ENCODE measurements at regions not wholly inside any gene's neighbourhood (a gene's known extent, or its start where the extent isn't known, plus 50 kb on each side); places are given as distances from the start of the nearest gene placed in this dataset.

- TF ChIP-seq FOXM1 (IDR thresholded peaks at IDR 0.05; ENCODE audit: low read depth) (no peak), FOXM1 (CRISPR knock-in tag; IDR thresholded peaks at IDR 0.05; ENCODE audit: low read depth) (no peak), RUNX1 (IDR thresholded peaks at IDR 0.05; ENCODE audit: low read depth) (no peak), HEY1 (CRISPR knock-in tag; IDR thresholded peaks at IDR 0.05; ENCODE audit: borderline replicate concordance) (no peak), IRF2 (CRISPR knock-in tag; IDR thresholded peaks at IDR 0.05) (no peak), FOS (IDR thresholded peaks at IDR 0.05; ENCODE audit: extremely low read depth, insufficient read length) (no peak)
These were observed 89.5 kb upstream of the SNX19 start (continued) for GRCh38 chr11:131005829-131006228.

DNA sequence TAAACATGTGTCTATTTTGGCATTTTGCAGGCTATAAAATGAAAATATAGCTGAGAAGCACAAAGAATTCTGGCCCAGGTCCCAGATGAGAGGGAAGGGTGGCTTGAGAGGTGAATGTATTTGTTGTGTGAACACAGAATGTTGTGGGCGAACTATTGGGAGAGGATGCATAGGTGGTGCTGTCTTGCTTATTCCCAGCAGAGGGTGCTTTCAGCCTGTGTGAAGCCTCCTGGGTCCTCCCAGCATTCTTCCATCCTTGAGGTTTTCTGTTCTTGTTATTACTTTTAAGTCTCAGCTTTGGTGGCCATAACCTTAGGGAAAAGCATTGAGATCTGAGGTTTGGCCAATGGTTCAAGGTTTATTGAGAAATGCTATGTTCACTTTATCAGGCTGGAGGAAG, 108.7 kb upstream of the SNX19 start:
- ATAC-seq (peak; percentile 76), DNase-seq (ENCODE audit: extremely low read depth in 1 of 4, low spot score in 3 of 4) (peak in 2 of 4 experiments; percentile 6 to 9), FAIRE-seq (no peak)
- Histone ChIP-seq H3K4me3 (no peak overlapping the region), H3K79me2 (ENCODE audit: control insufficient read depth, insufficient read depth, low read length) (no peaks in the 10 kb centered on the region), H3K27me3 (ENCODE audit: control insufficient read depth in 2 of 2, insufficient read depth in 2 of 2, low read length in 2 of 2) (no peaks in the 10 kb centered on the region), H3K9ac (ENCODE audit: insufficient read depth in 1 of 2, low read depth in 2 of 2, low read length in 2 of 2) (no peak overlapping the region), H3K9me1 (ENCODE audit: control insufficient read depth, insufficient read depth, low read length) (no peaks in the 10 kb centered on the region), H3K4me1 (replicated peaks in 1 of 2; ENCODE audit: control insufficient read depth in 2 of 2, insufficient read depth in 2 of 2, low read length in 2 of 2) (no peaks in the 10 kb centered on the region), H3K27ac (ENCODE audit: extremely low read depth, low read depth, low read length) (no peak overlapping the region), H3K9me3 (replicated peaks; ENCODE audit: control insufficient read depth, insufficient read depth, low read depth, low read length) (no peaks in the 10 kb centered on the region), H3K4me2 (ENCODE audit: insufficient read depth, low read length) (no peak overlapping the region), H4K20me1 (replicated peaks; ENCODE audit: control insufficient read depth, insufficient read depth, low read length) (no peaks in the 10 kb centered on the region), H2AFZ (ENCODE audit: low read depth, low read length) (no peak overlapping the region), H3K36me3 (ENCODE audit: control insufficient read depth, insufficient read depth, low read length) (no peaks in the 10 kb centered on the region)
- in situ Hi-C loops (cut with MboI) (no loop called here), intact Hi-C loops (cut with micrococcal nuclease) (no loop called here)
- 0% methylated on average over 1 of the region's 1 CpG for WGBS (ENCODE audit: insufficient coverage, low coverage, missing lambda C conversion rate)
- ChIA-PET CTCF (ENCODE audit: low intra/inter-chr PET ratio) (no interaction called here), POLR2A (no interaction called here)
- TF ChIP-seq RAD21 (CRISPR knock-in tag; conservative IDR thresholded peaks at IDR 0.05 in 1 of 2, IDR thresholded peaks at IDR 0.05 in 1 of 2) (peak in 1 of 2 experiments; percentile 27; a peak in 1 of 4 replicates), ZBTB40 (IDR thresholded peaks at IDR 0.05) (no peak), ZBTB40 (CRISPR knock-in tag; IDR thresholded peaks at IDR 0.05) (no peak)
- TF ChIP-seq, protein P1, sequence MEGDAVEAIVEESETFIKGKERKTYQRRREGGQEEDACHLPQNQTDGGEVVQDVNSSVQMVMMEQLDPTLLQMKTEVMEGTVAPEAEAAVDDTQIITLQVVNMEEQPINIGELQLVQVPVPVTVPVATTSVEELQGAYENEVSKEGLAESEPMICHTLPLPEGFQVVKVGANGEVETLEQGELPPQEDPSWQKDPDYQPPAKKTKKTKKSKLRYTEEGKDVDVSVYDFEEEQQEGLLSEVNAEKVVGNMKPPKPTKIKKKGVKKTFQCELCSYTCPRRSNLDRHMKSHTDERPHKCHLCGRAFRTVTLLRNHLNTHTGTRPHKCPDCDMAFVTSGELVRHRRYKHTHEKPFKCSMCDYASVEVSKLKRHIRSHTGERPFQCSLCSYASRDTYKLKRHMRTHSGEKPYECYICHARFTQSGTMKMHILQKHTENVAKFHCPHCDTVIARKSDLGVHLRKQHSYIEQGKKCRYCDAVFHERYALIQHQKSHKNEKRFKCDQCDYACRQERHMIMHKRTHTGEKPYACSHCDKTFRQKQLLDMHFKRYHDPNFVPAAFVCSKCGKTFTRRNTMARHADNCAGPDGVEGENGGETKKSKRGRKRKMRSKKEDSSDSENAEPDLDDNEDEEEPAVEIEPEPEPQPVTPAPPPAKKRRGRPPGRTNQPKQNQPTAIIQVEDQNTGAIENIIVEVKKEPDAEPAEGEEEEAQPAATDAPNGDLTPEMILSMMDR (IDR thresholded peaks at IDR 0.05 in 2 of 3, conservative IDR thresholded peaks at IDR 0.05 in 1 of 3; ENCODE audit: insufficient read depth in 2 of 3, low read depth in 1 of 3, low read length in 3 of 3) = peak; percentile 26 to 36 (median 31); a peak in 3 of 6 replicates
- BruUV-seq (replicated peaks) = no TSS peak

All from K562 (cell line).